Uterus (tissue), 2 donors: ENCODE measurements at regions not wholly inside any gene's neighbourhood (a gene's known extent, or its start where the extent isn't known, plus 50 kb on each side); places are given as distances from the start of the nearest gene placed in this dataset.

Experiments
- CTCF ChIP-seq, 4 experiments: fragments of 200-600 bp in 2 of 4; fragments of 450-650 bp in 2 of 4; sonication (generic) in 2 of 4; IDR thresholded peaks; one replicate each; pipeline ENCODE4 v1.5.1; 2016 to 2019; ENCODE audit warnings: antibody characterized with exemption in 4 of 4, mild to moderate bottlenecking in 2 of 4, moderate library complexity in 1 of 4
- POLR2A ChIP-seq, 2 donors: fragments of 450-650 bp; IDR thresholded peaks; one replicate each; pipeline ENCODE4 v1.6.1; 2016; ENCODE audit warnings: antibody characterized with exemption in 2 of 2, mild to moderate bottlenecking in 1 of 2, moderate library complexity in 1 of 2

GRCh38 chr14:83282706-83283105 is 1749.1 kb upstream of the SEL1L start:
- TF ChIP-seq CTCF (IDR thresholded peaks at IDR 0.05) (no peak), POLR2A (IDR thresholded peaks at IDR 0.05) (no peak)
